SK-N-SH treated with all-trans-retinoic acid at 6 μM for 48 hours (cell line): ENCODE measurements at regions not wholly inside any gene's neighbourhood (a gene's known extent, or its start where the extent isn't known, plus 50 kb on each side); places are given as distances from the start of the nearest gene placed in this dataset.

Experiments used
- CSDC2 ChIP-seq: fragments of 250-450 bp; sonication (Bioruptor Pico); IDR thresholded peaks from 2 replicates; pipeline ENCODE4 v1.5.0; 2020; ENCODE audit warnings: mild to moderate bottlenecking, moderate library complexity
- PPARA ChIP-seq: fragments of 250-450 bp; sonication (Bioruptor Pico); IDR thresholded peaks from 2 replicates; pipeline ENCODE4 v1.5.0; 2020; ENCODE audit warnings: mild to moderate bottlenecking, borderline replicate concordance
- RARB ChIP-seq: fragments of 250-450 bp; sonication (Bioruptor Pico); IDR thresholded peaks from 2 replicates; pipeline ENCODE4 v1.8.0; 2021; ENCODE audit warnings: mild to moderate bottlenecking, moderate library complexity
- SNAI2 ChIP-seq: fragments of 250-450 bp; sonication (Bioruptor Pico); IDR thresholded peaks from 2 replicates; pipeline ENCODE4 v1.5.0; 2020; ENCODE audit warnings: mild to moderate bottlenecking, moderate library complexity
- TCF4 ChIP-seq: fragments of 250-450 bp; sonication (Bioruptor Pico); IDR thresholded peaks from 2 replicates; pipeline ENCODE4 v1.8.0; 2021; ENCODE audit warnings: mild to moderate bottlenecking, moderate library complexity, borderline replicate concordance
- ZFP3 ChIP-seq: fragments of 250-450 bp; sonication (Bioruptor Pico); IDR thresholded peaks from 2 replicates; pipeline ENCODE4 v1.5.0; 2020; ENCODE audit warnings: mild to moderate bottlenecking, moderate library complexity
- TF ChIP-seq, protein P1 (sequence below): fragments of 250-450 bp; sonication (Bioruptor Pico); IDR thresholded peaks from 2 replicates; pipeline ENCODE4 v1.8.0; 2020; ENCODE audit warnings: mild to moderate bottlenecking, moderate library complexity, borderline replicate concordance
- TF ChIP-seq, protein P2 (sequence below): fragments of 250-450 bp; sonication (Bioruptor Pico); IDR thresholded peaks from 2 replicates; pipeline ENCODE4 v1.5.0; 2020; ENCODE audit warnings: mild to moderate bottlenecking, moderate library complexity
- TF ChIP-seq, protein P3 (sequence below): fragments of 250-450 bp; sonication (Bioruptor Pico); IDR thresholded peaks from 2 replicates; pipeline ENCODE4 v1.5.1; 2020; ENCODE audit warnings: low read depth, mild to moderate bottlenecking, moderate library complexity

GRCh38 chr3:34399401-34399800, 601.0 kb downstream of the PDCD6IP start:
- TF ChIP-seq, protein P1, sequence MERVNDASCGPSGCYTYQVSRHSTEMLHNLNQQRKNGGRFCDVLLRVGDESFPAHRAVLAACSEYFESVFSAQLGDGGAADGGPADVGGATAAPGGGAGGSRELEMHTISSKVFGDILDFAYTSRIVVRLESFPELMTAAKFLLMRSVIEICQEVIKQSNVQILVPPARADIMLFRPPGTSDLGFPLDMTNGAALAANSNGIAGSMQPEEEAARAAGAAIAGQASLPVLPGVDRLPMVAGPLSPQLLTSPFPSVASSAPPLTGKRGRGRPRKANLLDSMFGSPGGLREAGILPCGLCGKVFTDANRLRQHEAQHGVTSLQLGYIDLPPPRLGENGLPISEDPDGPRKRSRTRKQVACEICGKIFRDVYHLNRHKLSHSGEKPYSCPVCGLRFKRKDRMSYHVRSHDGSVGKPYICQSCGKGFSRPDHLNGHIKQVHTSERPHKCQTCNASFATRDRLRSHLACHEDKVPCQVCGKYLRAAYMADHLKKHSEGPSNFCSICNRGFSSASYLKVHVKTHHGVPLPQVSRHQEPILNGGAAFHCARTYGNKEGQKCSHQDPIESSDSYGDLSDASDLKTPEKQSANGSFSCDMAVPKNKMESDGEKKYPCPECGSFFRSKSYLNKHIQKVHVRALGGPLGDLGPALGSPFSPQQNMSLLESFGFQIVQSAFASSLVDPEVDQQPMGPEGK (CRISPR knock-in tag) = no peak
- TF ChIP-seq CSDC2 (CRISPR knock-in tag) (no peak), TCF4 (no peak), SNAI2 (CRISPR knock-in tag) (no peak), PPARA (CRISPR knock-in tag) (no peak), RARB (no peak), ZFP3 (CRISPR knock-in tag) (no peak)
- TF ChIP-seq, protein P2, sequence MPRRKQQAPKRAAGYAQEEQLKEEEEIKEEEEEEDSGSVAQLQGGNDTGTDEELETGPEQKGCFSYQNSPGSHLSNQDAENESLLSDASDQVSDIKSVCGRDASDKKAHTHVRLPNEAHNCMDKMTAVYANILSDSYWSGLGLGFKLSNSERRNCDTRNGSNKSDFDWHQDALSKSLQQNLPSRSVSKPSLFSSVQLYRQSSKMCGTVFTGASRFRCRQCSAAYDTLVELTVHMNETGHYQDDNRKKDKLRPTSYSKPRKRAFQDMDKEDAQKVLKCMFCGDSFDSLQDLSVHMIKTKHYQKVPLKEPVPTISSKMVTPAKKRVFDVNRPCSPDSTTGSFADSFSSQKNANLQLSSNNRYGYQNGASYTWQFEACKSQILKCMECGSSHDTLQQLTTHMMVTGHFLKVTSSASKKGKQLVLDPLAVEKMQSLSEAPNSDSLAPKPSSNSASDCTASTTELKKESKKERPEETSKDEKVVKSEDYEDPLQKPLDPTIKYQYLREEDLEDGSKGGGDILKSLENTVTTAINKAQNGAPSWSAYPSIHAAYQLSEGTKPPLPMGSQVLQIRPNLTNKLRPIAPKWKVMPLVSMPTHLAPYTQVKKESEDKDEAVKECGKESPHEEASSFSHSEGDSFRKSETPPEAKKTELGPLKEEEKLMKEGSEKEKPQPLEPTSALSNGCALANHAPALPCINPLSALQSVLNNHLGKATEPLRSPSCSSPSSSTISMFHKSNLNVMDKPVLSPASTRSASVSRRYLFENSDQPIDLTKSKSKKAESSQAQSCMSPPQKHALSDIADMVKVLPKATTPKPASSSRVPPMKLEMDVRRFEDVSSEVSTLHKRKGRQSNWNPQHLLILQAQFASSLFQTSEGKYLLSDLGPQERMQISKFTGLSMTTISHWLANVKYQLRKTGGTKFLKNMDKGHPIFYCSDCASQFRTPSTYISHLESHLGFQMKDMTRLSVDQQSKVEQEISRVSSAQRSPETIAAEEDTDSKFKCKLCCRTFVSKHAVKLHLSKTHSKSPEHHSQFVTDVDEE (CRISPR knock-in tag) = no peak
- TF ChIP-seq, protein P3, sequence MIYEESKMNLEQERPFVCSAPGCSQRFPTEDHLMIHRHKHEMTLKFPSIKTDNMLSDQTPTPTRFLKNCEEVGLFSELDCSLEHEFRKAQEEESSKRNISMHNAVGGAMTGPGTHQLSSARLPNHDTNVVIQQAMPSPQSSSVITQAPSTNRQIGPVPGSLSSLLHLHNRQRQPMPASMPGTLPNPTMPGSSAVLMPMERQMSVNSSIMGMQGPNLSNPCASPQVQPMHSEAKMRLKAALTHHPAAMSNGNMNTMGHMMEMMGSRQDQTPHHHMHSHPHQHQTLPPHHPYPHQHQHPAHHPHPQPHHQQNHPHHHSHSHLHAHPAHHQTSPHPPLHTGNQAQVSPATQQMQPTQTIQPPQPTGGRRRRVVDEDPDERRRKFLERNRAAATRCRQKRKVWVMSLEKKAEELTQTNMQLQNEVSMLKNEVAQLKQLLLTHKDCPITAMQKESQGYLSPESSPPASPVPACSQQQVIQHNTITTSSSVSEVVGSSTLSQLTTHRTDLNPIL (CRISPR knock-in tag) = no peak
